ENCODE measurements at regions not wholly inside any gene's neighbourhood (a gene's known extent, or its start where the extent isn't known, plus 50 kb on each side); places are given as distances from the start of the nearest gene placed in this dataset.

DNA sequence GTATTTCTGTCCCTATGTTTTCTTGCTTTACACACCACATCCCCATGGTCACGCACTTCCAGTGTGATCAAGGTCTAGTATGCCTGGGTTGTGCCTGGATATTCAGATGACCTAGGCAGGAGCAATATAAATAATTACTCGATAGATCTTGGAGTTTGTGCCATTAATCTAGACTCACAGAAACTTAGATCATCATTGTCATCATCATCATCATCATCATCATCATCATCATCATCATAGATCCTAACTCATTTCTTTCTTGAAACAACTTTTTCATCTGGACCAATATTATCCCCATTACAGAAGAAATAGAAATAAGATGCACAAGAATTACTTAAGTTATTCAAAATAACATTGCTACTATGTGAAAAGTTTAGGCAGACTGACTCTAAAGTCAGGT, 130.3 kb upstream of the LRRTM4 start:
- ATAC-seq, result no peak
- TF ChIP-seq TOX (CRISPR knock-in tag; IDR thresholded peaks at IDR 0.05; ENCODE audit: borderline replicate concordance) (no peak), RARB (CRISPR knock-in tag; IDR thresholded peaks at IDR 0.05) (no peak), TSHZ2 (CRISPR knock-in tag; IDR thresholded peaks at IDR 0.05) (no peak), OSR1 (CRISPR knock-in tag; IDR thresholded peaks at IDR 0.05) (no peak), ZFP3 (CRISPR knock-in tag; IDR thresholded peaks at IDR 0.05) (no peak), ZNF8 (CRISPR knock-in tag; IDR thresholded peaks at IDR 0.05) (no peak), ZFP30 (CRISPR knock-in tag; IDR thresholded peaks at IDR 0.05) (no peak), ISL1 (CRISPR knock-in tag; IDR thresholded peaks at IDR 0.05) (no peak), CREB5 (CRISPR knock-in tag; IDR thresholded peaks at IDR 0.05; ENCODE audit: low read depth) (no peak), PATZ1 (CRISPR knock-in tag; IDR thresholded peaks at IDR 0.05; ENCODE audit: borderline replicate concordance) (no peak), GLIS3 (CRISPR knock-in tag; IDR thresholded peaks at IDR 0.05) (no peak), ZNF565 (CRISPR knock-in tag; conservative IDR thresholded peaks at IDR 0.05; ENCODE audit: low read depth) (no peak), TCF4 (CRISPR knock-in tag; IDR thresholded peaks at IDR 0.05; ENCODE audit: borderline replicate concordance) (no peak), ZC3H10 (CRISPR knock-in tag; IDR thresholded peaks at IDR 0.05) (no peak), POU6F1 (CRISPR knock-in tag; IDR thresholded peaks at IDR 0.05; ENCODE audit: borderline replicate concordance, low read depth) (no peak)

GRCh38 chr2:77664491-77664890, 142.3 kb upstream of the LRRTM4 start:
- ATAC-seq, result no peak
- no peak for TF ChIP-seq OSR1 (CRISPR knock-in tag; IDR thresholded peaks at IDR 0.05)
- no peak for TF ChIP-seq BACH2 (CRISPR knock-in tag; IDR thresholded peaks at IDR 0.05; ENCODE audit: borderline replicate concordance)
- TF ChIP-seq TOX (CRISPR knock-in tag; IDR thresholded peaks at IDR 0.05; ENCODE audit: borderline replicate concordance), result no peak

GRCh38 chr2:77666251-77666980, 144.2 kb upstream of the LRRTM4 start:
- no peak for ATAC-seq

More at GRCh38 chr2:77666251-77666980, 144.2 kb upstream of the LRRTM4 start:
- TF ChIP-seq PATZ1 (CRISPR knock-in tag; IDR thresholded peaks at IDR 0.05; ENCODE audit: borderline replicate concordance), result no peak
- no peak for TF ChIP-seq ESRRG (CRISPR knock-in tag; IDR thresholded peaks at IDR 0.05)
- no peak for TF ChIP-seq ZFP30 (CRISPR knock-in tag; IDR thresholded peaks at IDR 0.05)
- TF ChIP-seq ARNTL (CRISPR knock-in tag; IDR thresholded peaks at IDR 0.05; ENCODE audit: borderline replicate concordance, low read depth), result no peak
- TF ChIP-seq PPARA (CRISPR knock-in tag; IDR thresholded peaks at IDR 0.05; ENCODE audit: borderline replicate concordance), result no peak
- TF ChIP-seq TCF4 (CRISPR knock-in tag; IDR thresholded peaks at IDR 0.05; ENCODE audit: borderline replicate concordance), result no peak
- TF ChIP-seq POU6F1 (CRISPR knock-in tag; IDR thresholded peaks at IDR 0.05; ENCODE audit: borderline replicate concordance, low read depth), result no peak
- TF ChIP-seq TOX (CRISPR knock-in tag; IDR thresholded peaks at IDR 0.05; ENCODE audit: borderline replicate concordance), result no peak
- TF ChIP-seq RARB (CRISPR knock-in tag; IDR thresholded peaks at IDR 0.05), result no peak
- no peak for TF ChIP-seq GLIS3 (CRISPR knock-in tag; IDR thresholded peaks at IDR 0.05)
- TF ChIP-seq OSR1 (CRISPR knock-in tag; IDR thresholded peaks at IDR 0.05), result no peak
- no peak for TF ChIP-seq ZNF8 (CRISPR knock-in tag; IDR thresholded peaks at IDR 0.05)
- no peak for TF ChIP-seq ISL1 (CRISPR knock-in tag; IDR thresholded peaks at IDR 0.05)
- no peak for TF ChIP-seq ZNF565 (CRISPR knock-in tag; conservative IDR thresholded peaks at IDR 0.05; ENCODE audit: low read depth)
- TF ChIP-seq SNAI2 (CRISPR knock-in tag; IDR thresholded peaks at IDR 0.05), result no peak
- no peak for TF ChIP-seq CREB5 (CRISPR knock-in tag; IDR thresholded peaks at IDR 0.05; ENCODE audit: low read depth)

Data from SK-N-SH treated with all-trans-retinoic acid at 6 μM for 48 hours (cell line).